Stimulated activated CD4-positive, alpha-beta T cell treated with anti-CD3 and anti-CD28 coated beads, Interleukin-2, amount 100 ng/mL, for 24 hours (primary cell): ENCODE measurements at regions not wholly inside any gene's neighbourhood (a gene's known extent, or its start where the extent isn't known, plus 50 kb on each side); places are given as distances from the start of the nearest gene placed in this dataset.

Source experiments
- DNase-seq, 2 donors: peaks; one replicate each; pipeline ENCODE4 v3.0.0-alpha.2; 2020

DNA sequence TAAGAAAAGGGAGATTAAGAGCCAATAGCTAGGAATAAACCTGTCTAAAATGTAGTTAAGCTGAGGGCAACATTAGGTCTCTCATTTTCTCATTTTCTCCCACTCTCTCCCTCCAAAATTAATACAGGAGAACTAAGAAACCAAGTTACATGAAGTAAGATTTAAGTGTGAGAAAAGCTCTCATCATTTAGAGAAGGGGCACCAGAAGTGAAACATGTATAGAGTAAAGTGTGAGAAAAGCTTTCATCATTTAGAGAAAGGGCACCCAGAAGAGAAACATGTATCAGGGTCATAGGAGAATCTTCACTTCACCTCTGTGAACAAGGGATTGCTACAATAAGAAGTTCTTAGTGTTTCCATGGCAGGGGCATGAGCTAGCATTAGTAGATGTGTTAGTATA lies 132.4 kb upstream of the CNTN1 start:
- no peak for DNase-seq

- no peak for DNase-seq
These were observed 131.4 kb upstream of the CNTN1 start for GRCh38 chr12:40560848-40561247.

GRCh38 chr12:40561395-40561966 lies 130.8 kb upstream of the CNTN1 start:
- no peak for DNase-seq

DNA sequence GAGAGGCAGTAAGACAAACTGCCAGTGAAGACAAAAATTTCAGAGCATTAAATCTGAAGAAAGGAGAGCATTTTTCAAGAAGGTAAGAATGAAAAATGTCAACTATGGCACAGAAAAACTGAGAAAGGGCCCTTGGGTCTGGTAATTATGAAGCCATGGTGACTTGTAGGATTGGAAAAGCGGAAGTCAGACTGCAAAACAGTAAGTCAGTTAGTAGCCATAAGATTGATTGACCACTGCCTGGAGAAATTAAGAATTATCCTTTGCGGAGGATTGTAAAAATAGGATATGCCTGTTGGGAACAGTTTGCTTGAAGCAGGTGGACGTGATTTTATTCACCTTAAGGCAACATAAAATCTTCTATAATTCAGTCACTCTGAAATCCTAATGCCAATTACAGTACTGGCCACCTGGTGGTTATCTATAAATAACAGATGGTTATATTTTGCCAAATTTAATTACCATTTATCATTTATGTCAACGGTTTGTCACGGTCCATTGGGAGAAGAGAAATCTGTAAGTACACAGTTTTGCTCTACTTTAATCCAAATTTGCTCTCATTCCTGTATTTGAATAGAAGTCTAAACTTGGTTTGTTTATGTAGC lies 127.1 kb upstream of the CNTN1 start:
- no peak for DNase-seq

- DNase-seq, result no peak
These were observed 126.0 kb upstream of the CNTN1 start for GRCh38 chr12:40566271-40566670.

GRCh38 chr12:40569626-40570179 lies 122.5 kb upstream of the CNTN1 start:
- DNase-seq, result no peak

DNA sequence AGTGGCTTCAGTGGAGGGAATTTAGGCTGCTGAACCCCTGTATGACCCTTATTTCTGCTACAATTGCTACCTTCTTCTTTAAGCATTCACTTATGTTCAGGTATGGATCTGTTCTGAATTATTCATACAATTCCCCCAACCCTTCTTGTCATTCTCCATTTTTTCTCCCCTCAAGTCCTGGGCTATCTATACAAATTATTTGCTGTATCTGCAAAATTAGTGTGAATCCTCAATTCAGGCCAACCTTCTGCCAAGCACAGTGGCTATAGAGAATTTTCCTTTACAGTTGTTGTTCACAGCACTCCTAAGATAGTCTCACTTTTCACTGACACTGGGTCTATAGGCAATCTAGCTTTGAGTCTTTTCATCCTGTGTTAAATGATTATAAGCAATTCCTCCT lies 119.2 kb upstream of the CNTN1 start:
- no peak for DNase-seq

- no peak for DNase-seq
These were observed 116.3 kb upstream of the CNTN1 start for GRCh38 chr12:40575987-40576386.

- no peak for DNase-seq
These were observed 114.4 kb upstream of the CNTN1 start for GRCh38 chr12:40577834-40578233.

GRCh38 chr12:40579687-40580086 lies 112.6 kb upstream of the CNTN1 start:
- no peak for DNase-seq

DNA sequence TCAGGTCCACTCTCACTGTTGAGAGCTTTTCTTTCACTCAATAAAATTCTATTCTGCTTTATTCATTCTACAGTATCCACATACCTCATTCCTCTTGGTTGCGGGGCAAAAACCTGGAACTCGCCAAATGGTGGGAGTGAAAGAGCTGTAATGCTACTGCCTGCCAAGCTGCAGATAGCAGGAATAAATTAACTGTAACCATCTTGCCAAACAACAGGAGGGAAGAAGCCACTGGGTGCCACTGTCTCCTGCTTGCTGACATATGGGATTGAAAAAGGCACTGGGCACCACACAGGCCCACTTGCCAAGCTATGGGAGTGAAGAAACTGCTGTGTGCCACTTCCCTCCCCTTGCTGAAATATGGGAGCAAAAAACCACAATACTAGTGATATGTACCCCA lies 111.9 kb upstream of the CNTN1 start:
- no peak for DNase-seq

- DNase-seq, result no peak
These were observed 110.3 kb upstream of the CNTN1 start for GRCh38 chr12:40581889-40582288.

DNA sequence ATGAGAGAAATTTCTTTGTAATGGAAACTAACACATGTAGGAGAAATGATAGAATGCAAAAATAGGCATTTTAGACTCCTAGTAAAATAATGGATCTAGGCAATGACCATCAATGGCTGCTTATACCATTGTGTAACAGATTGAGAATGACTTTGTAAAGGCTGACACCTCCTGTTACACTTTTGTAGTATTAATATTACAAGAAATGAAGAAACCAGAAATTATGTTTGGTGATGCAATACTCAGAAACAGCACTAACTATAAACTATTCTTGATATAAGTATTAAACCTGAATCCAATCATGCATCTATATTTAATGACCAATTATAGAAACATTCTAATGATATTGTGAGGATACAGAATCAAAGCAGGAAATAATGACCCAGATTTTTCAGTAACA lies 108.5 kb upstream of the CNTN1 start:
- DNase-seq, result no peak

DNA sequence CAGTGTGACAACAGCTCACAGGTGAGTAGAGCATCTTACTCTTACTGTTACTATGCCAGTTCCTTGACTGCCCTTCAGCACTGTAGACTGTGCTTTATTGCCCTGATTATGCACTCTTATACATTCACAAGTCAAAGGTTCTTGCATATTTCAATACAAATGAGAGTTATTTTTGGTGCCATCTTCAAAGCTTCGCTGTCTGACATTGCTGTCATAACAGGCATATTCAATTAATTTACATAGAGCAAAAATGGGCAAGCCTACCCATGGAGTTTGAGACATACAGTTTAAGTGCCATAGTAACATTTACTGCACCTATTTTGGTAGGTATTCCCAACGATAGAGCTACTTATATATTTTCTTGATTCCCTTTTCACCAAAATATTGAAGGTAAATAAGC lies 107.5 kb upstream of the CNTN1 start:
- no peak for DNase-seq

DNA sequence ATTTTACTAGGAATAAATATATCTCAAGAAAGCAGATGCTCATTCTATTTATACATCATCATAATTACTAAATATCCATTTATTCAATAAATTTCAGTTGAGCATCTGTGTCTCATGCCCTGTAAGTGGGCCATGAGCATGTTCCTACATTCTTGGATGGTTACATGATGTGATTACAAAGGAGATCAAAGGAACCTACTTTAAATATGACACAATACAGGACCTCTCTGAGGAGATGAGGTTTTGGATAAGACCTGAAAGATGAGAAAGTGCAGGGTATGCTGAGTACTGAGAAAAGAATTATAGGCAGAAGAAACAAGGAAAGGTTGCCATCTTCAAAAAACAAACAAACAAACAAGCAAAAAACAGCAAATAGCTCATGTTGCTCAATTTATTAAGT lies 105.4 kb upstream of the CNTN1 start:
- no peak for DNase-seq

DNA sequence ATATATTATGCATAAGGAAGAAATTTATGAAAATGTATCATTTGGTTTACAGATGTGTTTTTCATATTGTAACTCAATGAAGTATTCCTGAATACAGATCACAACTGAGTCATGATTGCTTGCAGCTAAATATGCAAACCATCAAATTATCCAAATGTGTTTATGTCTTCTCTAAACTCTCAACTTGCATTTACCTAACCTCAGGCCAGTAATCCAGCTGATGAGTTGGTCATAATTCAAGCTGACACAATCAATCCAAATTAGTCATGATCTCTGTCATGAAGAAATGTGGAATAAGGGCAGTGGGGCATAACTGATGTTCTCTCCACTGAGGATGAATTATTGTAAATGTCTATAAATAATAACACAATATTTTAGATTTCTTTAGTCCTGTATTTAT lies 104.8 kb upstream of the CNTN1 start:
- no peak for DNase-seq

GRCh38 chr12:40587970-40588369 lies 104.3 kb upstream of the CNTN1 start:
- DNase-seq, result no peak

DNA sequence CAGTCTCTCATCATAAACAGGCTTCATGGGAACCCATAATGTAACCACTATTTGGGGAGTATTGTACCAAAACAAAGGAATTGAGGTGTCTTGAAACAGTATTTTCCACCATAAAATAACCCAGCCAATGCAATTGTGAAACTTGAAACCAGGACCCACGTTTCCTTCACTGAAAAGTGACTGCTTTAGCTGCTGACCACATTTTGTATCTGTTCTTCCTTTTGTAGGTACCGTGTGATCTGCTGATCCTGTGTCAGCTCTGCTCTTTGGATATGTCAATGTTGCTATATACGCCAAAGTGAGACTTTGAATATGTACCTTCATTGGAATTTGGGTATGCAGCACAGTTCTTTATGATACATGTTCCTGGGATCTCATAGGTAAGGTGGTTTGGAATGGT lies 95.1 kb upstream of the CNTN1 start:
- no peak for DNase-seq

- no peak for DNase-seq
These were observed 94.2 kb upstream of the CNTN1 start for GRCh38 chr12:40598073-40598472.

DNA sequence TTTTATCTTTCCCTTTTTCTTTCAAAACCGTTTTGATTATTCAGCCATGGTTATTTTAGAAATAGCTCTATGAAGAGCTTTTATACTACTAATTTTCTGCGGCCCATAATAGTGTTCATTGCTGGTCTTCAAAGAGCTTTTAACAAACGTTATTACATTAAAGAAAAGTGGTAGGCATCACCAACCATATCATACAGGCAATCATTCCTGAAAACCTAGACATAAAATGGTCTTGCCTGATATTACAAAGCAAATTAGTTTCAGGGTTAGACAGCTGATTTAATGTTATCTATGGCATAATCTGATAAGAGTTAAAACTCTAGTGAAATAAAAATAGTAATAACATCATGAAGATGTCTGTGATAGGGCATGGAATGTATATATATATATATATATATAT lies 89.7 kb upstream of the CNTN1 start:
- no peak for DNase-seq

DNA sequence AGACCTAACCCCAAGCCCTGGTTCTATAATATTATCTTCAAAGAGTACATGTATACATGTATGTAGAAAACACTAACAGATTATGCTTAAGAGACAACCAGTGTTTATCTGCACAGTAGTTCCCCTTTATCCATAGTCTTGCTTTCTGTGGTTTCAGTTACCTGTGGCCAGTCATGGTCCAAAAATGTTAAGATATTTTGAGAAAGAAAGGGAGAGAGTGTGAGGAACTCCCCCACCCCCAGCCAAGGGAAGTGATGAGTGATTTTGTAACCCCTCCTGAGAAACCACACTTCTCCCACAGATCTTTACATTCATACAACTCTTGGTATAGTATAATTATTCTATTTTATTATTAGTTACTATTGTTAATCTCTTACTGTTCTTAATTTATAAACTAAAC lies 77.3 kb upstream of the CNTN1 start:
- no peak for DNase-seq

DNA sequence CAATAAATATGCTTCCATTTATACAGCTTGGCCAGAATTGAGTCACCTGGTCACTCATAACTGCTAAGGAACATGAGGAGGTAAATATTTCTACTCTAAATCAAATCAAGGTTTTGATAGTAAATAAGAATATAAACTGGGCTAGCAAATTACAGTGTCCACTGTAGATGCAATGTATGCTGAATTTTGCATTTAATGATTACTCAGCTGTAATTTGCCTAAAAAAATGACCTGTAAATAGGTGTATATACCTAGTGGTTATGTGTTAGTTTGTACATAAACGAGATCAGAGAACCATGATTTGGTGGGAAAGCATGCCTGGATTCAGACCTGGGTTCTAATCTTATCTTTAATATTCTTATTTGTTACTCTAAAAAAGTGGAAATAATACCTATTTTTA lies 76.6 kb upstream of the CNTN1 start:
- DNase-seq, result no peak

DNA sequence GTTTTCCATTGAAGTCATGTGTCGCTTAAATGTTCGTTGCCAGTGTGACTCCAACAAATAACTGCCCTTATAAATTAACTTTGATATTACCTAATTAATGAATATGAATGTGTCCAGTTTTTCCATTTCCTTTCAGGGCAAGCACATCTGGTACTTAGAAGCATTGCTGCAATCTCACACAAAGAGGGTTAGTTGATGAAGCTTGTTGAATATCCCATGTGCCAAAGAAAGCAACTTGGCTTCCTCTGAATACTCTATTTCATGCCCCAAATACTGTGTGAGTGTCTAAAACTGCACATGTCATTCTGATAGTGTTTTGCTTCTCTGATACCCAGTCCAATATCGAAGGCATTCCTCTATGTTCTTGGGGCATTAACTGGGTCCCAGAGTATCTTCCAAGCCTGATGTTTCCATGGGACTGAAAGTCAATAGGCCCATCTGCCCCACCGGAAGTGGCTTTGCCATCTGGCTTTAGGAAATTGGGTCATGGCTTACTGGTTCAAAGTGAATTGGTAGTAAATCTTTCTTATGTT lies 75.8 kb upstream of the CNTN1 start:
- DNase-seq, result no peak

- DNase-seq, result no peak
These were observed 73.6 kb upstream of the CNTN1 start for GRCh38 chr12:40618636-40619035.

GRCh38 chr12:40620564-40621019 lies 71.6 kb upstream of the CNTN1 start:
- DNase-seq, result no peak
